WERI-Rb-1 (cell line): ENCODE measurements at regions not wholly inside any gene's neighbourhood (a gene's known extent, or its start where the extent isn't known, plus 50 kb on each side); places are given as distances from the start of the nearest gene placed in this dataset.

Experiments used
- DNase-seq: peaks from one replicate; pipeline ENCODE4 v3.0.0-alpha.2; 2020
- H3K27ac ChIP-seq: fragments of 250-450 bp; sonication (Bioruptor Pico); 2 replicates; pipeline ENCODE4 v1.5.1; 2020; ENCODE audit warnings: mild to moderate bottlenecking, moderate library complexity
- H3K27me3 ChIP-seq: fragments of 250-450 bp; sonication (Bioruptor Pico); 2 replicates; pipeline ENCODE4 v1.5.1; 2021; ENCODE audit warnings: mild to moderate bottlenecking, low read depth, moderate library complexity; ENCODE audit not compliant: insufficient read depth, severe bottlenecking
- H3K36me3 ChIP-seq: fragments of 250-450 bp; sonication (Bioruptor Pico); 2 replicates; pipeline ENCODE4 v1.5.1; 2020; ENCODE audit warnings: mild to moderate bottlenecking, moderate library complexity
- H3K4me3 ChIP-seq: 2 replicates; pipeline ENCODE4 v1.5.1; 2011; ENCODE audit warnings: low read depth, mild to moderate bottlenecking, control low read depth, low read length
- H3K9me3 ChIP-seq: fragments of 250-450 bp; sonication (Bioruptor Pico); 2 replicates; pipeline ENCODE4 v1.5.1; 2021; ENCODE audit warnings: mild to moderate bottlenecking, moderate library complexity; ENCODE audit not compliant: severe bottlenecking
- TF ChIP-seq, protein P1 (sequence below): IDR thresholded peaks from 2 replicates; pipeline ENCODE4 v1.5.1; 2011; ENCODE audit warnings: low read depth, mild to moderate bottlenecking, control low read depth, inconsistent platforms, low read length

DNA sequence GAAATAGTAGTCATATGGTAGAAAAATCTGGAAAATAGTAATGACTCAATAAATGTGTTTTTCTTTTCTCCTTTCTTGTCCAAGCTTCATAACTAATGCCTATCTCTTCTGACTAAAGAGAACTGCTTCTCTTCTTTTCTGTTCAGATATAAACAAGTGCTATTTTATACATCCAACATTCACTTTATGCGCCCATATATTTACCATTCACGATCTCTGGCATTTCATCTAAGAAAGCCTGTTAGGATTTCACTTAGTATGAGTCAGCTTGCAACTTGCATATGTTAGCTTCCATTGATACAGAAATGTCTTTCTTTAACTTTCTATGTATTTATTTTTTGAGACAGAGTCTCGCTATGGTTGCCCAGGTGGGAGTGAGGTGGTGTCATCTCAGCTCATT lies 224.9 kb downstream of the VAPA start:
- no peaks in the 10 kb centered on the region for H3K36me3 ChIP-seq
- H3K4me3 ChIP-seq, result no peak overlapping the region
- DNase-seq, result no peak
- no peak overlapping the region for H3K27ac ChIP-seq
- TF ChIP-seq, protein P1, sequence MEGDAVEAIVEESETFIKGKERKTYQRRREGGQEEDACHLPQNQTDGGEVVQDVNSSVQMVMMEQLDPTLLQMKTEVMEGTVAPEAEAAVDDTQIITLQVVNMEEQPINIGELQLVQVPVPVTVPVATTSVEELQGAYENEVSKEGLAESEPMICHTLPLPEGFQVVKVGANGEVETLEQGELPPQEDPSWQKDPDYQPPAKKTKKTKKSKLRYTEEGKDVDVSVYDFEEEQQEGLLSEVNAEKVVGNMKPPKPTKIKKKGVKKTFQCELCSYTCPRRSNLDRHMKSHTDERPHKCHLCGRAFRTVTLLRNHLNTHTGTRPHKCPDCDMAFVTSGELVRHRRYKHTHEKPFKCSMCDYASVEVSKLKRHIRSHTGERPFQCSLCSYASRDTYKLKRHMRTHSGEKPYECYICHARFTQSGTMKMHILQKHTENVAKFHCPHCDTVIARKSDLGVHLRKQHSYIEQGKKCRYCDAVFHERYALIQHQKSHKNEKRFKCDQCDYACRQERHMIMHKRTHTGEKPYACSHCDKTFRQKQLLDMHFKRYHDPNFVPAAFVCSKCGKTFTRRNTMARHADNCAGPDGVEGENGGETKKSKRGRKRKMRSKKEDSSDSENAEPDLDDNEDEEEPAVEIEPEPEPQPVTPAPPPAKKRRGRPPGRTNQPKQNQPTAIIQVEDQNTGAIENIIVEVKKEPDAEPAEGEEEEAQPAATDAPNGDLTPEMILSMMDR, result no peak
- no peaks in the 10 kb centered on the region for H3K27me3 ChIP-seq
- H3K9me3 ChIP-seq, result no peaks in the 10 kb centered on the region

DNA sequence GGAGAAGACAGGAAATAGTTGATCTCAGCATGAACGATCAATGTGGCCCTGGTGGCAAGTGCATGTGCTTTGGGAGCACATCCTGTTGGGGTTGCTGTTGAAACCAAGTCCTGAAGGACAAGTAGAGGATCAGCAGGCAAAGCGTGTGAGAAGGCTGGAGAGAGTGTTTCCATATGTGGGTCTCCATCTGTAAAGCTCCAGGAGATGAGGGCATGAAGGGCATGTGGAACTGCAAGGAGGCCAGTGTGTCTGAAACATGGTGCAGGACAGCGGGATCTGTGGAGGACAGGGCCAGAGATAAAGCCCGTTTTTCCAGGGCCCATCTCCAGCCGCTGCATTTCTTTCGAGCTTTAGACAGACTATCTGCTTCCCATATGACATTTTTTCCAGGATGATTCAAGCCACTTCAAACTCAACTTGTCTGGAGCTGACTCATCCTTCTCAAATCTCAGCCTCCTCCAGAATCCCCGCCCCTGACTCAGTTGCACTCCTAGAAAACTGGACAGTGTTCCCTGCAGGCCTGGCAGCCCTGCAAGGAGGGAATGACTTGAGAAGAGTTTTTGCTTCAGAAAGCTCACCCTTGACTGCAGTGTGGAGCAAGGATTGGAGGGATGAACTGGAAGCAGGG lies 226.1 kb downstream of the VAPA start:
- H3K4me3 ChIP-seq, result no peak overlapping the region
- DNase-seq, result no peak
- TF ChIP-seq, protein P1, result no peak

DNA sequence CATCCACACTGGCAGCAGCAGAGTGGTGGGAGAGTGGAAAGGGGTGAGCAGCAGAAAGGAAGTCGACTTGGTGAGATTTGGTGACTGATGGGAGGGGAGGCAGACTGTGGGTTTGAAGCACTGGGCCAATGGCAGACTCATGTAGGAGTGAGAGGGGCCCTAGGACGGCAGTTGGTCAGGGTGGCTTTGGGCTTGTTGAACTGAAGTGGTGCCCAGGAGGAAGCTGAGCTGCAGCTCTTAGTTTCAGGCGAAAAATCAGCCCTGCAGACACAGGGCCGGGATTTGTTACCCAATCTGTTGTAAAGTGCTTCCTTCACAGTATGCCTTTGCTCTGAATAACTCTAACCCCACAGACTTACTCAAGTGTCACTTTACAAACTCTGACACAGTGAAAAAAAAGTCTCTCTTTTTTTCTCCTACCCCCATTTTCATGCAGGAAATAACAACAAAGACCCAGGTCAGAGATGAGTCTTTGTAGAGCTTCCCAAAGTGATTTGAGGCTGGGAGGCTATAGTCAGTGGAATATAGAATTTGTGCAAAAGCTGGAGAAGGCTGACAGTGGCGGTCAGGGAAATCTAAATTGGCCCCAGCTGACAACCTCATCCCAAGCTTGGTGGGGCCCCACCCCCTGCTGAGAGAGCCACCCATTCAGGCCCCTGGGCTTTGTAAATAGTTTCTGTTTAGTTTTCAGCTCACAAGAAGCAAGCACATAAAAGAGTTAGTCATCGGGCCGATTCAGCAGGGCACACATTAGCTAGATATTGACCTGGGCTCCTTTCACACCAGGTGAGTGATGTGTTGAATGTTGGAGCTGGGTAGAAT lies 226.9 kb downstream of the VAPA start:
- TF ChIP-seq, protein P1, result no peak
- Histone ChIP-seq H3K27ac (no peak overlapping the region), H3K36me3 (no peaks in the 10 kb centered on the region), H3K9me3 (no peaks in the 10 kb centered on the region), H3K4me3 (no peak overlapping the region), H3K27me3 (no peaks in the 10 kb centered on the region)
- DNase-seq, result no peak

More for the DNA sequence above, 226.1 kb downstream of the VAPA start:
- no peaks in the 10 kb centered on the region for H3K36me3 ChIP-seq
- no peaks in the 10 kb centered on the region for H3K27me3 ChIP-seq
- no peaks in the 10 kb centered on the region for H3K9me3 ChIP-seq
- H3K27ac ChIP-seq, result no peak overlapping the region

DNA sequence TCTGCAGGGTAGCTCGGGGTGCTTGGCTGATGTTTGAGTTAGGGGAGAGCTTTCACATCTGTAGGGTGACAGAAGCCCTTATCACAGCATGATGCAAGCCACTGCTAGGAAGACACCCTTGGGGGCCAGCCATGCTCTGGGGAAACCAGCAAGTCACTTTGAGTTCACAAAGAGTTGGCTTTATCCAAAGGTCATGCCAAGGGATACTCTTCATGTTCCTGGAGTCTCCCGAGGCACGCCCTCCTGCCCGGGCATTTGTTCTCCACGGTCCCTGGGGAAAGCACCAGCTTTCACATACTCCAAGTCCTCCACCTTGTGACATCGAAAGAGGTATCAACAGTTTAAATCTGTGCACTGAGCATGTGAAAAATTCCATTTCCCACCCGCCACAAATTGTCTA lies 227.7 kb downstream of the VAPA start:
- no peak for DNase-seq
- TF ChIP-seq, protein P1, result no peak
- H3K4me3 ChIP-seq, result no peak overlapping the region
- no peaks in the 10 kb centered on the region for H3K27me3 ChIP-seq
- H3K9me3 ChIP-seq, result no peaks in the 10 kb centered on the region
- no peaks in the 10 kb centered on the region for H3K36me3 ChIP-seq
- no peak overlapping the region for H3K27ac ChIP-seq

DNA sequence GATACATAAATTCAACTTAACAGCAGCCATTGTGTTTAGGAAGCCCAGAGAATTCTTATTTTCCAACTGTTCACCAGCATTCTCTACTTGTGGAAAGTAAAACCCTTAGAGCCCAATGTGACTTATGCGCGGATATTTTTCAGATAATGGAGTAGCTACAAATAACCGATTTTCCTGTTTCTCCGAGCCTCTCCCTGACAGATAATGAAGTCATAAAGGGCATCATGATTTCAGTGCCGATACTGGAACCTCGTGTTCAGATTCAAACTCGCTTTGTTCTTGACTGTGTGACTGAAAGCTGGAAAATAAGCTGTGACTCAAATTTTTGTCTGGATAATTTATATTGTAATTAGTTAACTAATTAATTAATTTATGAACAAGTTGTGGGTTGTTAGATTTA lies 228.2 kb downstream of the VAPA start:
- H3K4me3 ChIP-seq, result no peak overlapping the region
- TF ChIP-seq, protein P1, result no peak
- H3K9me3 ChIP-seq, result no peaks in the 10 kb centered on the region
- H3K36me3 ChIP-seq, result no peaks in the 10 kb centered on the region
- H3K27me3 ChIP-seq, result no peaks in the 10 kb centered on the region
- H3K27ac ChIP-seq, result no peak overlapping the region
- DNase-seq, result no peak
